Activated CD8-positive, alpha-beta T cell treated with anti-CD3 and anti-CD28 coated beads for 36 hours (primary cell): ENCODE measurements at regions not wholly inside any gene's neighbourhood (a gene's known extent, or its start where the extent isn't known, plus 50 kb on each side); places are given as distances from the start of the nearest gene placed in this dataset.

ENCODE experiments used
- ATAC-seq: fragments of 200-7000 bp; cut with Tn5 transposase; one replicate; pipeline ENCODE4 v1.10.0; 2021; ENCODE audit warnings: mild to moderate bottlenecking, moderate library complexity
- CTCF ChIA-PET: fragments of 350-600 bp; sonication (Branson Sonifier 250); formaldehyde crosslinking; loops from one replicate; lab custom pipeline; 2021; ENCODE audit warnings: antibody characterized with exemption; lab: Charles Lee
- POLR2A ChIA-PET: fragments of 350-600 bp; sonication (Branson Sonifier 250); formaldehyde crosslinking; loops from one replicate; lab custom pipeline; 2021; ENCODE audit warnings: antibody characterized with exemption; lab: Charles Lee
- DNase-seq: peaks from one replicate; pipeline ENCODE4 v3.0.0-alpha.2; 2020
- H3K27ac Mint-ChIP-seq: one replicate; pipeline ENCODE4 v1.8.0; 2021; ENCODE audit warnings: mild to moderate bottlenecking, mixed read lengths
- H3K27me3 Mint-ChIP-seq: one replicate; pipeline ENCODE4 v1.8.0; 2021; ENCODE audit warnings: mixed read lengths
- H3K36me3 Mint-ChIP-seq: one replicate; pipeline ENCODE4 v1.8.0; 2021; ENCODE audit warnings: low read depth, mixed read lengths
- H3K4me1 Mint-ChIP-seq: one replicate; pipeline ENCODE4 v1.8.0; 2021; ENCODE audit warnings: low read depth, mixed read lengths
- H3K4me3 Mint-ChIP-seq: one replicate; pipeline ENCODE4 v1.8.0; 2021; ENCODE audit warnings: mild to moderate bottlenecking, moderate library complexity, mixed read lengths
- H3K9me3 Mint-ChIP-seq: one replicate; pipeline ENCODE4 v1.8.0; 2021; ENCODE audit warnings: mixed read lengths
- intact Hi-C: fragments of 100-400 bp; cut with micrococcal nuclease; formaldehyde crosslinking; loops from one replicate; pipeline ENCODE4 v1.10.0; 2022
- TF ChIP-seq, protein P1 (sequence below): fragments of 200-600 bp; IDR thresholded peaks from one replicate; pipeline ENCODE4 v1.8.0; 2022; ENCODE audit warnings: antibody characterized with exemption, mild to moderate bottlenecking

- Mint-ChIP-seq H3K27ac (no peak overlapping the region), H3K36me3 (no peaks in the 10 kb centered on the region), H3K4me3 (no peak overlapping the region), H3K9me3 (peaks cover 11% of the 10 kb centered on the region), H3K4me1 (no peaks in the 10 kb centered on the region), H3K27me3 (no peaks in the 10 kb centered on the region)
- CTCF ChIA-PET: no interaction called here
- ATAC-seq: no peak
- no peak for DNase-seq
- TF ChIP-seq, protein P1, sequence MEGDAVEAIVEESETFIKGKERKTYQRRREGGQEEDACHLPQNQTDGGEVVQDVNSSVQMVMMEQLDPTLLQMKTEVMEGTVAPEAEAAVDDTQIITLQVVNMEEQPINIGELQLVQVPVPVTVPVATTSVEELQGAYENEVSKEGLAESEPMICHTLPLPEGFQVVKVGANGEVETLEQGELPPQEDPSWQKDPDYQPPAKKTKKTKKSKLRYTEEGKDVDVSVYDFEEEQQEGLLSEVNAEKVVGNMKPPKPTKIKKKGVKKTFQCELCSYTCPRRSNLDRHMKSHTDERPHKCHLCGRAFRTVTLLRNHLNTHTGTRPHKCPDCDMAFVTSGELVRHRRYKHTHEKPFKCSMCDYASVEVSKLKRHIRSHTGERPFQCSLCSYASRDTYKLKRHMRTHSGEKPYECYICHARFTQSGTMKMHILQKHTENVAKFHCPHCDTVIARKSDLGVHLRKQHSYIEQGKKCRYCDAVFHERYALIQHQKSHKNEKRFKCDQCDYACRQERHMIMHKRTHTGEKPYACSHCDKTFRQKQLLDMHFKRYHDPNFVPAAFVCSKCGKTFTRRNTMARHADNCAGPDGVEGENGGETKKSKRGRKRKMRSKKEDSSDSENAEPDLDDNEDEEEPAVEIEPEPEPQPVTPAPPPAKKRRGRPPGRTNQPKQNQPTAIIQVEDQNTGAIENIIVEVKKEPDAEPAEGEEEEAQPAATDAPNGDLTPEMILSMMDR: no peak
- intact Hi-C loops: no loop called here
- POLR2A ChIA-PET: no interaction called here
Observed at GRCh38 chr11:21659961-21660360, 532.9 kb upstream of the ANO5 start.

GRCh38 chr11:21675049-21675616 is 517.8 kb upstream of the ANO5 start:
- DNase-seq: no peak

DNA sequence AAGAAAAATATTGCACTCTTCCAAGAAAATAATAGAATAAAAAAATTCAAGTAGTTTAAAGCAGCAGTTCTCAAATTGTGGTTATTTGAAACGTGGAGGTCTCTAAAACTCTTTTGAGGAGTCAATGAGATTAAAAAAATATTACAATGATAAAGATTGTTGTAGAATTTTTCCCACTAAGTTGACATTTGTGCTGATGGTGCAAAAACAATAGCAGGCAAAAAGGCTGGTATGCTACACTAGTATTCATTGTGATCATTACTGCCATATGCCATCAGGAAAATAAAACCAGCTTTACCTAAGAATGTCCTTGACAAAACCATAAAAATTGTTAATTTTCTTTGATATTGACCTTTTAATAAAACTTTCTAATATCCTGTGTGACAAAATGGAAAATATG is 505.2 kb upstream of the ANO5 start:
- DNase-seq (no peak), ATAC-seq (no peak)
- Mint-ChIP-seq H3K27me3 (no peaks in the 10 kb centered on the region), H3K4me3 (no peak overlapping the region), H3K36me3 (no peaks in the 10 kb centered on the region), H3K27ac (no peak overlapping the region), H3K4me1 (no peaks in the 10 kb centered on the region), H3K9me3 (peaks cover 16% of the 10 kb centered on the region)
- TF ChIP-seq, protein P1: no peak
- ChIA-PET CTCF (no interaction called here), POLR2A (no interaction called here)
- intact Hi-C loops: no loop called here

More at GRCh38 chr11:21675049-21675616, 517.8 kb upstream of the ANO5 start:
- POLR2A ChIA-PET: no interaction called here
- no peak for ATAC-seq
- TF ChIP-seq, protein P1: no peak
- Mint-ChIP-seq H3K4me1 (no peaks in the 10 kb centered on the region), H3K9me3 (peaks cover 6% of the 10 kb centered on the region), H3K4me3 (no peak overlapping the region), H3K27ac (no peak overlapping the region), H3K36me3 (no peaks in the 10 kb centered on the region), H3K27me3 (no peaks in the 10 kb centered on the region)
- CTCF ChIA-PET: no interaction called here
- intact Hi-C loops: no loop called here

DNA sequence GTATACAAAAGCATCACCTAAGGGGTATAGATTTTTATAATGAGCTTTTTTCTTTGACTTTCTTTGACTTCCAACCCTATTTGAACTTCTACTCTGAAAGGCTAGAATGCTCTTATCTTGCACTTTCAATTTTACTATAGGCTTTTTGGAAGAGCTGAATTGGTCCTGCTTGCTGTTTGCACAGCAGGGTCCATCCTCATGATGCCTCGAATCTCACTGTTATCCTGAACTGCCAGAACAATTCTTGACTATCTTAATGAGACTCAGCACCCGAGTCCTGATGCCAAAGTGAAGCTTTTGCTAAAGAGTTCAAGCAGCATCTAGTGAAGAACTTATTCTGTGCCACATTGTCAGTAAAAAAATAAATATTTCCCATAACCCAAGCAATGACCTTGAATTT is 488.3 kb upstream of the ANO5 start:
- Mint-ChIP-seq H3K27me3 (no peaks in the 10 kb centered on the region), H3K9me3 (peaks cover 1% of the 10 kb centered on the region), H3K27ac (no peak overlapping the region), H3K36me3 (no peaks in the 10 kb centered on the region), H3K4me1 (no peaks in the 10 kb centered on the region), H3K4me3 (no peak overlapping the region)
- CTCF ChIA-PET: no interaction called here
- TF ChIP-seq, protein P1: no peak
- ATAC-seq (no peak), DNase-seq (no peak)
- intact Hi-C loops: no loop called here
- POLR2A ChIA-PET: no interaction called here

GRCh38 chr11:21707116-21707739 is 485.7 kb upstream of the ANO5 start:
- no peak overlapping the region for H3K27ac Mint-ChIP-seq
- H3K36me3 Mint-ChIP-seq: no peaks in the 10 kb centered on the region
- POLR2A ChIA-PET: no interaction called here
- intact Hi-C loops: no loop called here
- peaks cover 1% of the 10 kb centered on the region for H3K9me3 Mint-ChIP-seq
- DNase-seq (no peak), ATAC-seq (no peak)
- no peak overlapping the region for H3K4me3 Mint-ChIP-seq
- no peaks in the 10 kb centered on the region for H3K4me1 Mint-ChIP-seq
- TF ChIP-seq, protein P1: no peak
- no peaks in the 10 kb centered on the region for H3K27me3 Mint-ChIP-seq
- CTCF ChIA-PET: no interaction called here
